ENCODE measurements at regions not wholly inside any gene's neighbourhood (a gene's known extent, or its start where the extent isn't known, plus 50 kb on each side); places are given as distances from the start of the nearest gene placed in this dataset.
"Not testable (repeated sequence)": the region's sequence is repeated elsewhere in the genome, so short reads cannot be mapped to it uniquely, and the experiment has no call there.

GRCh38 chr3:22843854-22844253 lies 359.3 kb upstream of the UBE2E2 start:
- no peak for DNase-seq

GRCh38 chr3:22846566-22846965 lies 356.6 kb upstream of the UBE2E2 start:
- no peak for DNase-seq

- not testable (repeated sequence) for DNase-seq
These were observed 353.5 kb upstream of the UBE2E2 start for GRCh38 chr3:22849583-22849982.

GRCh38 chr3:22856811-22857210 lies 346.3 kb upstream of the UBE2E2 start:
- no peak for DNase-seq

GRCh38 chr3:22858486-22858885 lies 344.6 kb upstream of the UBE2E2 start:
- DNase-seq, result no peak

GRCh38 chr3:22859618-22860017 lies 343.5 kb upstream of the UBE2E2 start:
- DNase-seq, result no peak

- DNase-seq, result no peak
These were observed 341.7 kb upstream of the UBE2E2 start for GRCh38 chr3:22861426-22861825.

- DNase-seq, result no peak
These were observed 341.0 kb upstream of the UBE2E2 start for GRCh38 chr3:22862111-22862510.

GRCh38 chr3:22882834-22883233 lies 320.3 kb upstream of the UBE2E2 start:
- not testable (repeated sequence) for DNase-seq

- no peak for DNase-seq
These were observed 318.1 kb upstream of the UBE2E2 start for GRCh38 chr3:22885039-22885438.

GRCh38 chr3:22885574-22886341 lies 317.4 kb upstream of the UBE2E2 start:
- no peak for DNase-seq

- peak; percentile 27 for DNase-seq
These were observed 316.6 kb upstream of the UBE2E2 start for GRCh38 chr3:22886439-22887068.

GRCh38 chr3:22887664-22888291 lies 315.3 kb upstream of the UBE2E2 start:
- no peak for DNase-seq

- peak; percentile 37 for DNase-seq
These were observed 310.0 kb upstream of the UBE2E2 start for GRCh38 chr3:22893101-22893500.

- DNase-seq, result peak; percentile 89
These were observed 309.3 kb upstream of the UBE2E2 start for GRCh38 chr3:22893644-22894325.

GRCh38 chr3:22894865-22895264 lies 308.3 kb upstream of the UBE2E2 start:
- DNase-seq, result no peak

- DNase-seq, result no peak
These were observed 307.5 kb upstream of the UBE2E2 start for GRCh38 chr3:22895671-22896070.

GRCh38 chr3:22898558-22898957 lies 304.6 kb upstream of the UBE2E2 start:
- no peak for DNase-seq

GRCh38 chr3:22899441-22899840 lies 303.7 kb upstream of the UBE2E2 start:
- no peak for DNase-seq

- DNase-seq, result no peak
These were observed 302.8 kb upstream of the UBE2E2 start for GRCh38 chr3:22900296-22900695.

- no peak for DNase-seq
These were observed 301.4 kb upstream of the UBE2E2 start for GRCh38 chr3:22901684-22902083.

GRCh38 chr3:22907161-22907780 lies 295.9 kb upstream of the UBE2E2 start:
- DNase-seq, result no peak

- no peak for DNase-seq
These were observed 295.3 kb upstream of the UBE2E2 start for GRCh38 chr3:22907796-22908195.

All from femur (tissue), 1 donor.